DMS 273 (cell line): ENCODE measurements at regions not wholly inside any gene's neighbourhood (a gene's known extent, or its start where the extent isn't known, plus 50 kb on each side); places are given as distances from the start of the nearest gene placed in this dataset.

Experiments
- DNase-seq: peaks from one replicate; lab custom pipeline; 2025; ENCODE audit not compliant: unreplicated experiment; lab: John Stamatoyannopoulos, UW

DNA sequence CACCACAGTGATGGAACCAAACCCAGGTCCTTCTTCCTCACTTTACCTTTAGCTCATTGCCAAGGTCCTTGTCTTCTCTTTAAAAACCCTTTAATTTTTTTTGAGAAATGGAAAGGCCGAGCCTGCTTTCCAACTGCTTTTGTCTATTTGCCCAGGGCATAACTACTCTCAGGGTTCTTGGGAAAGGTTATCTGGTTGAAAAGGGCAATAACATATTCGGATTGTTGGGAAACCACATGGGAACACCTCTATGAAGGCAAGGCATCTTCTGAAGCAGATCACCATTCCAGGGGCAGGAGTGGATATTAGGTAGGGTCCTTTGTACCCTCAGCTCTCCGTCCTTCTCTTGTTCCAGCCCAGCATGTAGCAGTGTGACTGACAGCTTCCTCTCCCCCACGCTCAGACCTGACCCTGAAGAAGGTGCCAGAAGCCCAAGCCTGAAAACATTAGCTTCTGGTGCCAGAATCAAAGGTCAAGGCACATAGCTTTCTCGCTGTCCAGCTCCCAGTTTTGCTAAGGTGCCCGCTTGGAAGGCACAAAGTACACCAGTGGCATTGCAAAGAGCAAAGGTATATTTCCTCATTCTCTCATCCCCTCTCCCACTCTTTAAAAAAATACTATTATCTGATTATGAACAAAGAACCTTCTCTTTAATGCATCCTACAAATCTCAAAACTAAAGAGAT, 123.2 kb upstream of the LINC00305 start:
- DNase-seq, result no peak

DNA sequence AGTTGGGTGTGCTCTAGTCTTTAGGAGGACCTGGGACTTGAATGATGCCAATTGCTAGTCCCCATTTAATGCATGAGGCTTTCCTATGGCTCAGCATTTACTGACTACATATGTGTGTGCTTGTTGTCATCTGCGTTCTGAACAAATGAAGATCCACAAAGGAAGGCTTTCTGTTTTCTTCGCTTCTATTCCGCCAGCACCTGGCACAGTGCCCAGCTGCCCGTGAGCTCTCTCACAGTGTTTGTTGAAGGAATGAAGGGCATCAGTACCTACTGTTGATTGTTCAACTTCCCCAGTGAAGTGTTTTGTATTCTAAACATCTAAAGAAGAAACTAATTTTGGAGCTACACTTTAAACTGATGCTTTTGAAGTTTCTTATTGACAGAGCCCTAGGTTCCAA, 122.4 kb upstream of the LINC00305 start:
- DNase-seq, result no peak

DNA sequence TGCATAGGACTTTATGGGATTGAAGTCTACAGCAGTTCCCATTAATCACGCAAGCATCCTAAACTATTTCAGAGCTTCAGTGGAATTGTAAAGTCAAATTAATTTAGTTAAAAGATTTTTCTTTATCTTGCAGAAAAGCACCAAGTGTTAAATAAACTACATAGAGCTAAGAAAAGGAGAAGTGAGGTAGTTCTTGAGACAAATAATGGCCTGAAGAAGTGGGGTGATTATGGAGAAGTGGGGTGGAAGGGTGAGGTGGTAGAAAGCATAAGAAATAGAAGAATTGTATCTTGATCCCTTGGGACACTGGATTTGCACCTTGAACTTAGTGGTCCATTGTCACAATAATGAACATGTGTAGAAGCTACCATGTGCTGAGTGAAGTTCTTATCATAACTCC, 121.7 kb upstream of the LINC00305 start:
- no peak for DNase-seq

DNA sequence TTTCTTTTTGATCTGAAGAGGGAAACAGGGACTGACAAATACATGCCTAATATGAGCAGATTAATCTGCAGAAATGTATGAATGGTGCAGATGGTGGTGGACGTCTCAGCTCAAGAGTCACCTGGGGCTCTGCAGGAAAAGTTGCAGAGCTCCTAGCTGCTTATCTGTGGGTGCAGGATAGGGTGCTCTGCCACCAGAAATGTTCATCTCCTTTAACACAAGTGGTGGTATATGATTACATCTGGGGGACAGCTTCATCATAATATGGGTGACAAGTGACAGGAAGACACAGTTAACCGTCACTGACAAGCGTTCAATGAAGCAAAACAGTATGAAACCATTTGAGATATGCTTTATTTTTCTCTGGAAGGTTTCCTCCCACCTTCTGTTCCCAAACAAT, 121.2 kb upstream of the LINC00305 start:
- no peak for DNase-seq

DNA sequence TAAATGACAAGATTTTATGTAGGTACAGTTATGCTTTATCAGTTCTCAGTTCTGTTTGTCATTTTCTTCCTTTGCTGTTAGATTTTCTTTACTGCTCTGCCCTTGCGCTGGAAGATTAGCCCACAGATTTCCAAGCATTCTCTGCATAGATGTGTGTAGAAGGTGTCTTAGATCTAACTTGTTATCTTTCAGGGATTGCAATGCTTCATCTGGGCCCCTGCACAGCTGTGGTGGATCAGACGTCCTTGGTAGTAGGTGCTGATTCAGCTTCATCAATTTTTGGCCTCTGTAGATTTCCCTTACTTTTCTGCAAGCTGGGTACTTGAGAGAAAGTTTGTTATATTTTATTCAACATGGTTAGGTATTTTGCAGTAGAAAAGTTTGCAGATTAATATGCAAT, 115.3 kb upstream of the LINC00305 start:
- no peak for DNase-seq

DNA sequence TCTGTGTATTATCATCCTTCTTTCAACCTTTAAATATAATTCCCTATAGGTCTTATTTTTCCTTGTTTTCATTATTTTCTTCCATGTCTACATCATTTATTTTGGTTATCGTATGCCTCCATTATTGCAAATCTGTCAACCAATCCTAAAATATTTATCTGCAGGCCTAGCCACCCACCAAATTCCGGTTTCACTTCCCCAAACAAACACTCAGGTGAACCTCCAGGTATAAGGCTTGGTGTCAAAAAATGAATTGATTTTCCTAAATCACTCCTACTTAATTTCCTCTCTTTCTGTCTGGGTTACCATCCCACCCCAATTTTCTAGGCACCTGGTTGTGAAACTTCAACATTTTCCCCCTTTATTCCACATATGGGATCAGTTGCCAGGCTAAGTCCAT, 111.9 kb upstream of the LINC00305 start:
- DNase-seq, result no peak

DNA sequence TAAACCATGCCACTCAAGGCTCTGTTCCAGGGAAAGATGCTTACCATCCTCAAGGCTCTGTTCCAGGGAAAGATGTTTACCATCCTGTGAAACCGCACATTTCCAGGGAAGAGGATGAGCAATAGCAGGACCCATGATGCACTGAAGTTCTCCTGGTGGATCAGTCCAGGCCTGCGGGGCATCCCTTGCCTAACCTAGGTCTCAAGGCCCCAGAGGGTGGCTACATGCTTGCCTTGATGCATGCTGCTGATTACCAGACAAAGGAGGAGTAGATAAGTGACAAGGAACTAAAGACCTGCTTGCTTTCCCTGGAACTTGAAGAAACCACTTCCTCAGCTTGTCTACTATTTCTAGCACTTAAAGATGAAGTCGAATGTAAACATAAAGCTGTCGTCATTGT, 111.0 kb upstream of the LINC00305 start:
- DNase-seq, result no peak

DNA sequence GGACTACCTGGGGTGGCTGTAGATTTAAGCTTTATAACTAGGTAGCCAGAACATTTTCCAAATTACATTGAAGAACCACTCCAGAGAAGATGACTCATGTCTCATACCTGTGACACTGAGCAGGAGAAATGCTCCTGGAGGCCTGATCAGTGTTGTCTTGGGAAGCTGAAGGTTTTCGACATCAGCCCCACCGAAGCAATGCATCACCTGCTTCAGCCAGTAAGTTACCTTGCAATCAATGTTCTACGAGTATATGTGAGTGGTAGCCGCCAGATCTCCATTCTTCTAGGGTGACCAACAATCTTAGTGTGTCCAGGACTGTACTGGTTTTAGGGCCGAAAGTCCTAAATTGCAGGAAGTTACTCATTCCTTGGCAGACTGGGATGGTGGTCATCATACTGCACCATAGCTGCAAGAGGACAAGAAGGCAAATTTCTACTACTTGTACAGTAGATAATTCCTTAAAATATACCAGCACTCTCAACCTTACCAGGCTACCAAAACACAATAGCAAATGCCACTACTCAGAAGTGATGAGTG, 109.3 kb upstream of the LINC00305 start:
- DNase-seq, result no peak

DNA sequence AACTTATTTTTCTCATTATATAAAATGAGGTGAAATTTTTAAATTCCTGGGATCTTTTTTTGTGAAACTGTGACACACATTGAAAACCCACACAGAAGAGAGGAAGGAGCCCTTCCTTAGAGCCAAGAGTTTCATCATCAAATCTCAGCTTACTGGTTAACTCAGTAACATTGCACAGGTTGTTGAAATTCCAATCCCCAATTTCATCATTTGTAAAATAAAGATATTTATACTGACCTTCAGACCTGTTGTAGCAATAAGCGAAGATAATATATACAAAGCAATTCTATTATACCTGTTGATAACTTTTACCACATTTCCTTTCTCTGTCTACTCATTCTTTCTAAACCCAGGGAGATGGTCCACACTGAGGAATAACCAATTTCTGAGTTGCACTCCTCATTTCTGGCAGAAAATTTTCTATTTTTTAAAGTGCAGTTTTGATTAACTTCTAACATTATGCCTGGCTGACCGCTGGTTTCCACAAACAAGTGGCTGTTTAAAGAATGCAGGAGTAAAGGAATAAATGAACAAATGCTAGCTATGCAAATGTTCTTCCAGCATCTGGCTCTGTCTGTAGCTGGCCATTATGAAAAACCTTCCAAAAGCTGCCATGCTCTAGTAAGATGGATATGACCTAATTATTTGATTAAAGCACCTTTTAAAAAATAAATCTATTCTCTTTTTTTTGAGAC, 105.7 kb upstream of the LINC00305 start:
- DNase-seq, result no peak

DNA sequence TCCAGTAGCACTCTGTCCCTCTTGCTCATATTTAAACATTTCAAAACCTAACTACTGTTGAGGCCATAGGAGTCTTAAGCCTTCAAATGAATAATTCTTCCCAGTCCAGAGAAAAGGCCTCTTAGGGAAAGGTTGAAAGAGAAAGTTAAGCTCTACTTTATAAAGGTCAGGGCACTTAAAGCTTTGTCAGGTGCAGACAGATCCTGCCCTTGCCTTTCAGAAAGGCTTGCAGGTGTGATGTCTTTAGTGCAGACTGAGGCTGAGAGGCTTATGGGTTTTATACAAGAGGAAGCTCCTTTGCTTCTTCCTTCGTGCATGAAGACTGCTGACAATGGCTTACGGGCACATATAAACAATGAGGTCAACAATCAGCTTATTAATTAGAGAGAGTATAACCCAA, 105.0 kb upstream of the LINC00305 start:
- DNase-seq, result no peak

DNA sequence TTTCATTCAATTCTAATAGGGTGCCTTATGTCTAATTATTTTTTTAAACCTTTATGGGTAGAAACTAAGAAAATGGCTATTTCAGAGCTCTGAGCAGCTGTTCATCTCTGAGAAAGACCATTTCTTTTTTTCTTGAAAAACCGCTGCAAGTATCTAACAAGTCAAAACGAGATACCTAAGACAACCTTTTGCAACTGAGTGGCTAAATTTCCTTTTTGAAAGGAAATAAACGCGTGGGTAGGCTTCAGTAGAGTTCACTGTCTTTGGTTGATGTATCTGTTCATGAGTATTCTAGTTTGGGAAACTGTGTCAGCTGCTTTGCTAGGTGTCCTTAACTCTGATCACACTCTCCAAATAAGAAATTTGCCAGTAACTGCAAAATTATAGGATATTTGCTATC, 104.3 kb upstream of the LINC00305 start:
- no peak for DNase-seq

DNA sequence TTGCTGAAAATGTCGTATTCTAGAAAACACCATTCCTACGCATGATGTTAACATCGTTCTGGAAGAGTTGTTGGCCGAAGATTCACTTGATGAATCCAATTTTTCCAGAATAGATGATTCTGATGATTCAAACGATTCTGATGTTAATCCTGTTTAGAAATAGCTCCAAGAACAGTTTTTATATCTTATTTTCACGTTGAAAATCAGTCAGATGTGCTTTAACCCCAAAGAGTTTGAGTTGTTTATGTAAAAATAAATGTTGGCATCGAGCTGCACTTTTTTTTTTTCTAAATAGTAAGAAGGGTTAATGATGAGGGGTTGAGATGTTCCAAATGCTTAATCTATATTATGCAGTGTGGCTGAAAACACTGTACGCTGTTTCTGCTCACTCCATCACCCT, 99.9 kb upstream of the LINC00305 start:
- DNase-seq, result no peak

DNA sequence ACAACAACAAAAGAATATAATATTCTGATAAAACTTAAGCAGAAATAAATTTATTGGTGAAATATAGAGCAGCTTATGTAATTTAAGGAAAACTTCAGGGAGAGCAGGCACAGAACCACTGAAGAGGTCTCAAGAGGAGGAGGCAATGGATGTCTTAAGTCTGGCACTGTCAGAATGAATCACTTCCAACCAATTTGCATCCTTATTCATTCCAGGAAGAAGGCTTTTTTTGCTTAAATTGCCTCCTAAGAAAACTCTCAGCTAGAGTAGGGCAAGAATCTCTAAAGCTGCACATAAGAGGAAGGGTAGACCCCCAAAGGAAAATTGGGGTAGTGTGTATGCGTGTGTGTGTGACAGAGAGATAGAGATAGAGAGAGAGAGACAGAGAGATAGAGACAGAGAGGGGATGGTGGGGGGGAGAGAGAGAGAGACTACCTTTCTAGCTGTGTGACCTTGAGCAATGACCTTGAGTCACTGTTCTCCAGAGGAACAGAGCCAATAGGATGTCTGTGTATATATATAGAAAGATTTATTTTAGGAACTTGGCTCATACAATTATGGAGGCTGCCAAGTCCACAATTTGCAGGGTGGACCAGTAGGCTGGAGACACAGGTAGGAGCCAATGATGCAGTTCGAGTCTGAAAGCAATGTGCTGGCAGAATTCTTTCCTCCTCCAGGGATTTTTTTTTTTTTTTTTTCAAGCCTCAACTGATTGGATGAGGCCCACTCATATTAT, 96.4 kb upstream of the LINC00305 start:
- no peak for DNase-seq

DNA sequence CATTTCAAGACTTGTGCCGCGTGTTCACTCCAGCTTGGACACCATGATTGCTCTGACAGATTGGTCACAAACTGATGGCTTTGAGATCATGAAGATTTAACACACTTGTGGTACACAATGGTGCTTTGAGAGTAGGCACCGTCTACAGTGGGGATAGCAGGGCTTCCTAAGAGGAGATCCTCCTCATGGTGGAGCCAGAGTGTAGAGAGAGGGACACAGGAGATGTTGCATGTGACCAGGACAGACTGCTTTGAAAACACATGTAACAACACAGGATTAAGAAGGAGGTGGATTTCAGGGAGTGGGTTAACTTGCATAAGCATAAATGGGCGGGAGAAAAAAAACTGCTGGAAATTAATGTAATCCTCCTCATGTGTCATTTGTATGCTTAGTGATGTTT, 95.7 kb upstream of the LINC00305 start:
- DNase-seq, result peak; percentile 24

DNA sequence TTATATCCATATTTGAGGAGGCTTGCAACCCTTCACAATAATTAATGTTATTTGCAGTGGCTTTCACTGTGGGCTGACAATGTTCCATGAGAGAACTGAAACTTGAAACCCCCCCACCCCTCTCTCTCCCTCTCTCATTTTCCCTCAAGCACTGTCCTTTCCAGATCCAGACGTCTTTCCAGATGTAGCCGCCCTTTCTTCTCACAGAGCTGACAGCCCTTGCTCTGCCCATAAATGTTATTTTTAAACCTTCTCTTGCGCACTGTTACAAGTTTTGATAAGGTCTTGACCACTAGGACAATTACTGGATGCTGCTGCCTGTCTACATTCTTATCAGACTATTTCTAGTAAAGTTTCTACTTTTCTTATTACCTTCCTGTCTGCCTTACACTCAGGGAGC, 91.4 kb upstream of the LINC00305 start:
- DNase-seq, result no peak

DNA sequence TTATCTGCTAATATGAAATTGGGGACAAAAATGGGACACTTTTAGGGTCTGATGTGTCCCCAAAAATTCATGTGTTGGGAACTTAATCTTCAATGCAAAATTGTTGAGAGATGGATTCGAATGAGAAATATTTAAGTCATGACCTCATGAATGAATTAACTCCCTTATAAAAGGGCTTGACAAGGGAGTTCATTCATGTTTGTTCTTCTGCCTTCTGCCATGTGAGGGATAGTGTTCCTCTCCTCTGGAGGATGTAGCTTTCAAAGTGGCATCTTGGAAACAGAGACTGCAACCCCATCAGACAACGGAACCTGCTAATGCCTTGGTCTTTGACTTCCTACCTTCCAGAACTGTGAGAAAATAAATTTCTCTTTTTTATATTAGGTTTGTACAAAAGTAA, 89.2 kb upstream of the LINC00305 start:
- DNase-seq, result no peak

DNA sequence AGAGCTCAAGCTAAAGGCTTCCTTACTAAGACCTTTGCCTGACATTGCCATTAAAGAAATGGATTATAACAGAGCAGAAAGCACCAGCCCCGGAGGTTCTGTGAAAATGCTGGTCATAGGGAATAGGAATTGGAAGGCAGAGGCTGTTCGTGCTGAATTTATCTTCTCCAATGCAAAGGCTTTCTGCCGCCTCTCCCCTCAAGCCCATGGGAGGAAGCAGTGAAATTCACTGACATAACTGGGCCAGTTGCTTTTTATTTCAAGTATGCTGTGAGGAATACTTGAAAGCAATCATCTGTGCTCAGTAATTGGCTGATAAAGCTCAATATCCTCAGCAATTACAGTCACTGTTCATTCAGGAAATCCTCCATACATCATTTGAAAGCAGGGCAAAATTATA, 85.4 kb upstream of the LINC00305 start:
- no peak for DNase-seq

DNA sequence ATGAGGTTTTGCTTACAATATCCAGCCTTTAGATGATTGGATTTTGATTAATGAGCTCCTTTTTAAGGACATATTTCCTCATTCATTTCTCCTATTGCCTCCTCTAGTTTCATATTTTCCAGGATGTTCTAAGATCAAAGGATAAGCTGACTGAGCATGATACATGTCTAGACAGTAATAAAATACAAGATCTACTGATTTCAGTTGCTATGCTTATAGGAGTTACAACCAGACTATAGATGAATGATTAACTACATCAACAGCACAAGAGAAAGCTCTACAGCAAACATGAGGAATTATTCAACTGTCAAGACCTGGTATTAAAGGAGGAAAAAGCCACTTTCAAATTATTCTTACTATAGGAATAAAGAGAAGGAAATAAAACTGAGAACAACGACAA, 85.0 kb upstream of the LINC00305 start:
- DNase-seq, result no peak

DNA sequence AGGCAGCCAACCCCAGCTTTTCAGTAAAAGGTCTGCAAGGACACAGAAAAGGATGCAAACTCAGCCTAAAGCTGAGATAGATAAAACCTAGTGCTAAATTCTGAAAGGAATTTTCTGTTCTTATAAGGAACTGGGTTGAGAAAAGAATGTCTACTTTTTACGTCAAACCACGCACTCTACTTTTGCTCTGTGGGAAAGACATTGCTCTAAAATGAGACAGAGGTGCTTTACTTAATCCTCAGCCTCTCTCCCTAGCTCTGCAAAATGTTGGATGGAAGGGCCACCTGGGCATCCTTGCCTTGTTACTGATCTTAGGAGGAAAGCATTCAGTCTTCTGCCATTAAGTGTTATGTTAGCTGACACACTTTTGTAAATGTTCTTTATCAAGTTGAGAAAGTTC, 72.1 kb upstream of the LINC00305 start:
- DNase-seq, result no peak

DNA sequence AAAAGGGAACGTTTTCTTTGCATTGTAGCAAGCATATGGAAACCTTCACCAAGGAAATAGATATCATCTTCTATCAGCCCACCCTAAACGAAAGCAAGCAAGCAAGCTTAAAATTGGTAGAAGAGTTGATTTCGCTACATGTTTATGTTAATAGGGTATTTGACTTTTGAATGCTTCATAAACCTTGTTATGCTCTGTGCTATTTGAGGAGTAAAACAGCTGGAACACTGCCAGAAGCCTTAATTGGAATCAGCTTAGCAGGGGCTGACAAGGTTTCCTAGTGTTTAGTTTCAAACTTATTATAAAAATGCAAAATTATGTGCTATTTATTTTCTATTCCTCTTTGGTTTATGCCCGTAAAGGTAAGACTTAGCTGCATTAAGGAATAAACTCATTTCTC, 70.6 kb upstream of the LINC00305 start:
- DNase-seq, result peak; percentile 17

DNA sequence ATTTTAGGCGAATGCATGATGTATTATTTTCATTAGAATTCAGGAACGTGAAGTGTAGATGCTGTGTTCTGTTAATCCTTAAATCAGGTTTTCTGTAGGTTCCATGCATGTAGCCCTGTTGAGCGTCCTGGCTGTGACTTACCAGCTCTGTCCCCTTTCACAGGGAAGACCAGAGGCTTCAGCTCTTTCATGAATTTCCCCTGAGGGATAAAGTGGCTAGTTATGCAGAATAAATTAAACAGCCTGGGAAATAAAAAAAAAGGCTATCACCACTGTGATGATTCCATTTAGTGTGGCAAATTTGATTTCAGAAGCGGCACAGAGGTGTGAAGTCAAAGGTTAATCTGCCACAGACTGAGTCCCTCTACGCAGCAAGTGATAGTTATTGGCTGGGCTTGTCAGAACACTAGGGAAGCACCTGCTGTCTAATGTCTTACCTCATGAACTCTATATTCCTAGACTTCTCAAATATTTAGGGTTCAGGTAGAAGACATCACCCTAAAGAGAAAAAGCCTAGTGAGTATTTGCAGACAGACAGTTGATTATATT, 61.6 kb upstream of the LINC00305 start:
- no peak for DNase-seq

DNA sequence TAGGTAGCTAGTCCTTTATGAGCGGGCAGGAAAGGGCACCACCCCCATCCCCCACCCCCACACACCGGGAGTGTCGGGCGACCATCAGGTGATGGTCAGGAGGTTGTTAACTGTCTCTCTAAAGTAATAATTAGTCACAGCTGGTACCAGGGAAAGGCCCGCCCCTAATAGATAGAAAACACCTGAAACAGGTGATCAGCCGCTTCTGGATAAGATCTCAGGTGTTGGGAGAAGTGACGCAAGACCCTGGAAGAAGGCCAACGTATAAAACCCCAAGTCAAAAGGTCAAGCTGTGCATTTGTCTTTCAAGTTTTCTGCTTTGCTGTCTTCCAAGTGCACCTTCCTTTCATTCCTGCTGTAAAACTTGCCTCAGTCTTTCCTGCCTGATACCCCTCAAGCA, 59.6 kb upstream of the LINC00305 start:
- no peak for DNase-seq
